GM18867 (cell line): ENCODE measurements at regions not wholly inside any gene's neighbourhood (a gene's known extent, or its start where the extent isn't known, plus 50 kb on each side); places are given as distances from the start of the nearest gene placed in this dataset.
"Not testable (repeated sequence)": the region's sequence is repeated elsewhere in the genome, so short reads cannot be mapped to it uniquely, and the experiment has no call there.

ENCODE experiments used
- ATAC-seq: cut with Tn5 transposase; IDR thresholded peaks from one replicate; pipeline ENCODE4 v1.9.1; 2021; ENCODE audit warnings: mild to moderate bottlenecking, moderate library complexity; ENCODE audit not compliant: unreplicated experiment

DNA sequence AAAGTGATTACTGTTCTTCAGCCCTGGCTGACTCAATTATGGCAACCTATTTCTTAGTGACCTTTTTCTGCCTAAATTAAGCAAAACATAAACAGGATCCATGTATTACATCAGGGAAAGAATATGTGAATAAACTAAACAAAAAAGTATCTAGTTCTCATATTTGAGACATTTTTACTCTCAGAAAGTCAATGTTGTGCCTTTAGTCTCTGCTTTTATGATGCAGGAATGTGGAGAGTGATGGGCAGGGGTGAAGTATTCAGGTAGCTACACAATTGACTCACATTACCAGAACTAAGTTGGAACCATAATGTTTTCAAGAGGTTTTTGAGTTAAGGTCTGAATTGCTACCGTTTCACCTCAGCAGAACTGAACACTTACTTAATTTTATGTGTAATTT lies 462.7 kb upstream of the CXADR start:
- no peak for ATAC-seq

DNA sequence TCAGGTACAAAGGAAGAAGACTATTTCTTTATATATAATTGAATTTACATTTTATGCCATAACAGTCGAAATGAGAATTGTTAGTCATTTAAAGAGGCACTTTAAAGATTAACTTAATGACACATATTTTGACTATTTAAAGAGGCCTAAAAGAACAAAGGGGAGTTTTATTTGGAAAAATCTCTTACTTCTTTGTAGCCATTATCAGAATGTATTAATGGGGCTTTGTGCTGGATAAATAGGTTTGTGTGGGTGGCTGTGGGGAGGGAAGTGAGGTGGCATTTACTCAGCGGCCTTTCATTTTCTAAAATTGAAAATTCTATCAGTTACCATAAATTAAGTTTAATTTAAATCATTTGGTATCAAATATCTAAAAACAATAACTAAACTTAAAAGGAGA lies 462.2 kb upstream of the CXADR start:
- ATAC-seq, result no peak

DNA sequence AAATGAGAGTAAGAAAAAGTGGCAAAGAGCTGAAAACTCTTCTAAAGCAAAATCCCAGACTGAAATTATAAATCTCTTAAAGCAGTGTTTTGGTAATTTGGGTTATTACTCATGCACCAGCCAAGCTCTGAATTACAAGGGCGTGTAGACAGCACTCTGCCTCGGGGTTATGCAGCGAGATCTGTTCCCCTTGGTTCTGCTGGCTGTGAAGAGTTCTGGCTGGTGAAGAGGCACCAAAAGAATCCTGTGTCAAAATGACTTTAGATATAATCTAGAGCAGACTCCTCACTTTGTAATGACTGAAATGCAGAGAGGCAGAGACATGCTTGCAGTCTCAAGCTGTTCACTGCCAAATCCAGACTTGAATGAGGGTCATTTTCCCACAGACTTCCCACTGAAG lies 461.8 kb upstream of the CXADR start:
- no peak for ATAC-seq

- no peak for ATAC-seq
These were observed 459.5 kb upstream of the CXADR start for GRCh38 chr21:17053321-17053720.

- ATAC-seq, result no peak
These were observed 452.9 kb upstream of the CXADR start for GRCh38 chr21:17059936-17060335.

- ATAC-seq, result no peak
These were observed 446.8 kb upstream of the CXADR start for GRCh38 chr21:17066006-17066405.

- ATAC-seq, result no peak
These were observed 441.8 kb upstream of the CXADR start for GRCh38 chr21:17071093-17071492.

DNA sequence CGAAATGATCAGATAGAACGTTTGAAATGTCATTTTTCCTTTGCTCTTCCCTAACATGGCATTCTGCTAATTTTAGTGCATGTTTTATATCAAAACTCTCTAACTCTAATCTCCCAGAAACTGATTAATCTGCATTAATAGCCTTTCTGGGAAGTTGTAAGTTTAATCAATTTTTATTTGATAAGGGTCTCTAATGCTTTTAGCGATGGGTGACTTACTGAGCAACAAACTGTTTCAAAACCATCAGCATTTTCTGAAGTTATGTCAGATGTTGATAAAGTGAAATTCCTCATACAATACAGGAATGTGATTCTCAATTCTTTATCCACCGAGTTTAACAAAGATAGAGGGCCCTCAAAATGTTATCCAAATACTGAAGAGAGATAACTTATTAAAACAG lies 431.6 kb upstream of the CXADR start:
- ATAC-seq, result no peak

- no peak for ATAC-seq
These were observed 429.9 kb upstream of the CXADR start for GRCh38 chr21:17082843-17083483.

- ATAC-seq, result no peak
These were observed 427.1 kb upstream of the CXADR start for GRCh38 chr21:17085707-17086106.

GRCh38 chr21:17088500-17088899 lies 424.3 kb upstream of the CXADR start:
- no peak for ATAC-seq

DNA sequence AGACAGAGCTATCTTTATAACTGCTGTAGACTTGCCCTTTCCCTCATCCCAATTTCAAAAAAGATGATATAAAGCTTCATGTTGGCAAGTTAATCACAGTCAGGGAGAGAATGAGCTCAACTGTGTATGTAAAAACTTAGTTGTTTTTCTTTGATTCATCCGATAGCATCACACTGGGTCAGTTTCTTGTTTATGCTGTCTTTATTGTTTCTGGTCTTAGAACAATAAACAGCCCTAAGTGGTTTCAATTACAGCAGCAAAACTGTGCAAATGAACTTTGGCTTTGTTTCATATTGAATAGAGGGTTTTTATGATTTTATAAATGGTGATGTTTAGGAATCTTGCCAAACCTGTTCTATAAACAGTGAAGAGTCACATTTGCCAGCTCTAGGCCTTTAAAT lies 423.8 kb upstream of the CXADR start:
- no peak for ATAC-seq

- ATAC-seq, result no peak
These were observed 411.1 kb upstream of the CXADR start for GRCh38 chr21:17101696-17102095.

DNA sequence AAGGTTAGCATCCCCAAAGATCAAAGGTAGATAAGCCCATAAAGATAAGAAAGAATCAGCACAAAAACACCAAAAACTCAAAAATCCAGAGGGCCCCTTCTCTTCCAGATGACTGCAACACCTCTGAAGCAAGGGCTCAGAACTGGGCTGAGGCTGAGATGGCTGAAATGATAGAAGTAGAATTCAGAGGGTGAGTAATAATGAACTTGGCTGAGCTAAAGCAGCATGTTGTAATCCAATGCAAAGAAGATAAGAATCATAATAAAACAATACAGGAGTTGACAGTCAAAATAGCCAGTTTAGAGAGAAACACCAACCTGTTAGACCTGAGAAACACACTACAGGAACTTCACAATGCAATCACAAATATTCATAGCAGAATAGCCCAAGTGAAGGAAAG lies 406.9 kb upstream of the CXADR start:
- no peak for ATAC-seq

GRCh38 chr21:17114045-17114444 lies 398.8 kb upstream of the CXADR start:
- no peak for ATAC-seq

GRCh38 chr21:17118638-17119384 lies 394.0 kb upstream of the CXADR start:
- ATAC-seq, result no peak

DNA sequence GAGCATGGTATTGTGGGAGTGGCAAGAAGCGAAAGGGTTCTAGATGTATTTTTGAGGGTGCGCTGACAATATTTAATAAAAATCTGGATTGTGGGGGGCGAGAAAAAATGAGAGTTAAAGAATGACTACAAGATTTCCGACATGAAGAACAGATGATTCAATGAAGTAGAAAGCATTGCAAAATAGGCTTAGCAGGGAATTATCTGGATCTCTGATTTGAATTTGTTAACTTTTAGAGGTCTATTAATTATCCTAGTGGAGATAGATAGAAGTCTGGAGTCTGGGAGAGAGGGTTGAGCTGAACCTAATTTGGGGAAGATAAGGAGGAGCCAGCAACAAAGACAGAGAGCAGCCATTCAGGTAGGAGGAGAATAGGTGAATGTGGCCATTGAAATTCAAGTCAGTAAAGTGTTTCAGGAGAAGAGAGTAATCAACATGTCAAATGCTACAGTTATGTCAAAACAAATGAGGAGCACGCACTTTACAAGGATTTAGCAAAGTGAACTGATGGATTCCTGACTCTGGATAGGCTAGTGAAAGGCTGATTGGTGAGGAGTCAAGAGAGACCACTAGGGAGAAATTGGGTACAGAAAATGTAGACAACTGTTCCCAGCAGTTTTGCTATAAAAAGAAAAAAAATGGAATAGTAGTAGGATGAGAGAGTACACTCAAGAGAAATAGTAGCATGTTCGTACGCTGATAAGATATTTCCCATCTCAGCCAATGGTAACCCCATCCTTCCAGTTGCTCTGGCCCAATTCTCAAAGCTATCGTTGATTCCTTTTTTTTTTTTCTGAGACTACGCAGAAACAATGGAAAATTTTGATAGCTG lies 393.2 kb upstream of the CXADR start:
- ATAC-seq, result no peak

- ATAC-seq, result not testable (repeated sequence)
These were observed 385.4 kb upstream of the CXADR start for GRCh38 chr21:17127395-17127794.

- ATAC-seq, result no peak
These were observed 384.7 kb upstream of the CXADR start for GRCh38 chr21:17128132-17128531.

- ATAC-seq, result not testable (repeated sequence)
These were observed 373.7 kb upstream of the CXADR start for GRCh38 chr21:17139159-17139558.

DNA sequence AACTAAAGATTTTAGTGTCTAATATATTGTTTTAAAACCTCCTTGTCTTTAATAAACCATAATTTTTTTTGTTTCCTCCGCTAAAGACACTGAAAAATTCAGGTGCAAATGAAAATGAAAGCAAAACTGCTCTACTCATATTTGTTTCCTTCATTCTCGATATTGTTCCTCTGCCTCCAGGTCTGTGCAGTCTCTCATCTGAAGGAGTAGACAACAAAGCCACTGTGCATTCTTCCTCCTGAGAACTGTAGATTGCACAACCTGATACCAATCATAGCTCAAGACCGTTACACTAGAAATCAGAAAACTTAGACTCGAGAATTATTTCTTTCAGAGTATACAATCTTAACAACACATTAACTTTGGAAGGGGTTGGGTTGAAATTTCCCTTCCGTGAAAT lies 373.1 kb upstream of the CXADR start:
- ATAC-seq, result peak; percentile 75

- no peak for ATAC-seq
These were observed 366.4 kb upstream of the CXADR start for GRCh38 chr21:17146426-17146825.
